GM21576 (cell line): ENCODE measurements at regions not wholly inside any gene's neighbourhood (a gene's known extent, or its start where the extent isn't known, plus 50 kb on each side); places are given as distances from the start of the nearest gene placed in this dataset.
"Not testable (repeated sequence)": the region's sequence is repeated elsewhere in the genome, so short reads cannot be mapped to it uniquely, and the experiment has no call there.

Source experiments
- ATAC-seq: cut with Tn5 transposase; IDR thresholded peaks from one replicate; pipeline ENCODE4 v1.9.1; 2021; ENCODE audit warnings: mild to moderate bottlenecking, moderate library complexity; ENCODE audit not compliant: unreplicated experiment

- ATAC-seq, result no peak
Measured at GRCh38 chr9:88835038-88835466, 156.2 kb upstream of the S1PR3 start.

GRCh38 chr9:88835772-88836171 lies 155.5 kb upstream of the S1PR3 start:
- no peak for ATAC-seq

GRCh38 chr9:88837731-88838130 lies 153.5 kb upstream of the S1PR3 start:
- ATAC-seq, result no peak

- ATAC-seq, result not testable (repeated sequence)
Measured at GRCh38 chr9:88849878-88850277, 141.4 kb upstream of the S1PR3 start.

GRCh38 chr9:88852794-88853193 lies 138.5 kb upstream of the S1PR3 start:
- no peak for ATAC-seq

- ATAC-seq, result no peak
Measured at GRCh38 chr9:88870627-88871026, 120.6 kb upstream of the S1PR3 start.

- no peak for ATAC-seq
Measured at GRCh38 chr9:88871669-88872068, 119.6 kb upstream of the S1PR3 start.

- no peak for ATAC-seq
Measured at GRCh38 chr9:88872192-88872946, 118.9 kb upstream of the S1PR3 start.

GRCh38 chr9:88873635-88874034 lies 117.6 kb upstream of the S1PR3 start:
- ATAC-seq, result no peak

GRCh38 chr9:88874391-88874790 lies 116.9 kb upstream of the S1PR3 start:
- ATAC-seq, result no peak

GRCh38 chr9:88875400-88876120 lies 115.7 kb upstream of the S1PR3 start:
- ATAC-seq, result no peak

- no peak for ATAC-seq
Measured at GRCh38 chr9:88880199-88880598, 111.1 kb upstream of the S1PR3 start.

GRCh38 chr9:88884291-88884690 lies 107.0 kb upstream of the S1PR3 start:
- not testable (repeated sequence) for ATAC-seq

GRCh38 chr9:88886762-88887161 lies 104.5 kb upstream of the S1PR3 start:
- ATAC-seq, result not testable (repeated sequence)

- ATAC-seq, result no peak
Measured at GRCh38 chr9:88889386-88889785, 101.9 kb upstream of the S1PR3 start.

- ATAC-seq, result no peak
Measured at GRCh38 chr9:88890546-88890945, 100.7 kb upstream of the S1PR3 start.

- ATAC-seq, result no peak
Measured at GRCh38 chr9:88891040-88891439, 100.2 kb upstream of the S1PR3 start.

- no peak for ATAC-seq
Measured at GRCh38 chr9:88892724-88893123, 98.5 kb upstream of the S1PR3 start.

- no peak for ATAC-seq
Measured at GRCh38 chr9:88897081-88897480, 94.2 kb upstream of the S1PR3 start.

GRCh38 chr9:88898039-88898720 lies 93.1 kb upstream of the S1PR3 start:
- no peak for ATAC-seq

GRCh38 chr9:88905506-88905905 lies 85.8 kb upstream of the S1PR3 start:
- no peak for ATAC-seq

GRCh38 chr9:88915916-88916315 lies 75.4 kb upstream of the S1PR3 start:
- ATAC-seq, result no peak
